ENCODE measurements at regions not wholly inside any gene's neighbourhood (a gene's known extent, or its start where the extent isn't known, plus 50 kb on each side); places are given as distances from the start of the nearest gene placed in this dataset.

GRCh38 chr3:28076246-28076645, 165.2 kb upstream of the CMC1 start:
- DNase-seq (ENCODE audit: low spot score), result no peak
- Histone ChIP-seq H3K27me3 (replicated peaks; ENCODE audit: insufficient read depth, low read depth, low read length, poor library complexity) (no peaks in the 10 kb centered on the region), H3K4me1 (ENCODE audit: insufficient read depth, low read length, poor library complexity, severe bottlenecking) (no peaks in the 10 kb centered on the region), H3K9me3 (ENCODE audit: low read depth, low read length, poor library complexity, severe bottlenecking) (no peaks in the 10 kb centered on the region), H3K36me3 (ENCODE audit: insufficient read depth, low read length, poor library complexity, severe bottlenecking) (no peaks in the 10 kb centered on the region), H3K27ac (ENCODE audit: low read depth, low read length, poor library complexity, severe bottlenecking) (no peak overlapping the region), H3K4me3 (ENCODE audit: low read depth, low read length, poor library complexity, severe bottlenecking) (no peak overlapping the region)
- no peak for TF ChIP-seq EZH2 (IDR thresholded peaks at IDR 0.05; ENCODE audit: borderline replicate concordance, low read depth, low read length, poor library complexity, severe bottlenecking)
- TF ChIP-seq, protein P1, sequence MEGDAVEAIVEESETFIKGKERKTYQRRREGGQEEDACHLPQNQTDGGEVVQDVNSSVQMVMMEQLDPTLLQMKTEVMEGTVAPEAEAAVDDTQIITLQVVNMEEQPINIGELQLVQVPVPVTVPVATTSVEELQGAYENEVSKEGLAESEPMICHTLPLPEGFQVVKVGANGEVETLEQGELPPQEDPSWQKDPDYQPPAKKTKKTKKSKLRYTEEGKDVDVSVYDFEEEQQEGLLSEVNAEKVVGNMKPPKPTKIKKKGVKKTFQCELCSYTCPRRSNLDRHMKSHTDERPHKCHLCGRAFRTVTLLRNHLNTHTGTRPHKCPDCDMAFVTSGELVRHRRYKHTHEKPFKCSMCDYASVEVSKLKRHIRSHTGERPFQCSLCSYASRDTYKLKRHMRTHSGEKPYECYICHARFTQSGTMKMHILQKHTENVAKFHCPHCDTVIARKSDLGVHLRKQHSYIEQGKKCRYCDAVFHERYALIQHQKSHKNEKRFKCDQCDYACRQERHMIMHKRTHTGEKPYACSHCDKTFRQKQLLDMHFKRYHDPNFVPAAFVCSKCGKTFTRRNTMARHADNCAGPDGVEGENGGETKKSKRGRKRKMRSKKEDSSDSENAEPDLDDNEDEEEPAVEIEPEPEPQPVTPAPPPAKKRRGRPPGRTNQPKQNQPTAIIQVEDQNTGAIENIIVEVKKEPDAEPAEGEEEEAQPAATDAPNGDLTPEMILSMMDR (conservative IDR thresholded peaks at IDR 0.05; ENCODE audit: low read depth, low read length), result no peak
- ChIA-PET CTCF (no interaction called here), POLR2A (ENCODE audit: low non-redundant PET) (no interaction called here)
- intact Hi-C loops (cut with micrococcal nuclease; ENCODE audit: unreplicated experiment), result no loop called here
- no TSS peak for BruUV-seq (replicated peaks)

GRCh38 chr3:28077572-28077971, 163.8 kb upstream of the CMC1 start:
- POLR2A ChIA-PET (ENCODE audit: low non-redundant PET), result no interaction called here
- Histone ChIP-seq H3K27ac (ENCODE audit: low read depth, low read length, poor library complexity, severe bottlenecking) (no peak overlapping the region), H3K27me3 (replicated peaks; ENCODE audit: insufficient read depth, low read depth, low read length, poor library complexity) (no peaks in the 10 kb centered on the region), H3K36me3 (ENCODE audit: insufficient read depth, low read length, poor library complexity, severe bottlenecking) (no peaks in the 10 kb centered on the region), H3K4me3 (ENCODE audit: low read depth, low read length, poor library complexity, severe bottlenecking) (no peak overlapping the region), H3K4me1 (ENCODE audit: insufficient read depth, low read length, poor library complexity, severe bottlenecking) (no peaks in the 10 kb centered on the region), H3K9me3 (ENCODE audit: low read depth, low read length, poor library complexity, severe bottlenecking) (no peaks in the 10 kb centered on the region)
- TF ChIP-seq EZH2 (IDR thresholded peaks at IDR 0.05; ENCODE audit: borderline replicate concordance, low read depth, low read length, poor library complexity, severe bottlenecking), result no peak
- TF ChIP-seq, protein P1 (conservative IDR thresholded peaks at IDR 0.05; ENCODE audit: low read depth, low read length), result no peak
- DNase-seq (ENCODE audit: low spot score), result peak; percentile 88
- CTCF ChIA-PET, result interaction anchor here (0.7 kb wide), 1 partner anchor 1568 kb away, joined by 4 read pairs; no protein-coding TSS in a partner anchor
- intact Hi-C loops (cut with micrococcal nuclease; ENCODE audit: unreplicated experiment), result no loop called here
- BruUV-seq (replicated peaks), result no TSS peak

DNA sequence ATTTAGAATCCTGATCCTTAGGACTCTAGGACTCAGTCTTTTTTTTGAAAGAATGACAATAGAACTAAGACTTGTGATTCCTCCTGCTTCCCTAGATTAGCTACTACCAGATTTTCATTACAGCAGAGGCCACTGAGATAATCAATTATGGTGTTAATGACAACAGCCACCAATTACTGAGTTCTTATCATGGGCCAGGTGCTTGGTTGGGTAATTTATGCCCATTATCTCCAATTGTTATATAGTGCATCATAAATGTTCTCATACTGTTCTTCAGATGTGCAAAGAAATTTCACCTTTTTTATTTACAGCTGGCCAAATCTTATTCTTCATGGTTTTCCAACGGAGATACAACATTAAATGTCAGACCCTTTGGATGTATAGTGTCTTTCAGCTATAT, 162.9 kb upstream of the CMC1 start:
- H3K9me3 ChIP-seq (ENCODE audit: low read depth, low read length, poor library complexity, severe bottlenecking), result no peaks in the 10 kb centered on the region
- BruUV-seq (replicated peaks), result no TSS peak
- TF ChIP-seq EZH2 (IDR thresholded peaks at IDR 0.05; ENCODE audit: borderline replicate concordance, low read depth, low read length, poor library complexity, severe bottlenecking), result no peak
- TF ChIP-seq, protein P1 (conservative IDR thresholded peaks at IDR 0.05; ENCODE audit: low read depth, low read length), result no peak
- no peaks in the 10 kb centered on the region for H3K27me3 ChIP-seq (replicated peaks; ENCODE audit: insufficient read depth, low read depth, low read length, poor library complexity)
- ChIA-PET POLR2A (ENCODE audit: low non-redundant PET) (no interaction called here), CTCF (no interaction called here)
- H3K4me3 ChIP-seq (ENCODE audit: low read depth, low read length, poor library complexity, severe bottlenecking), result no peak overlapping the region
- no peak for DNase-seq (ENCODE audit: low spot score)
- H3K36me3 ChIP-seq (ENCODE audit: insufficient read depth, low read length, poor library complexity, severe bottlenecking), result no peaks in the 10 kb centered on the region
- intact Hi-C loops (cut with micrococcal nuclease; ENCODE audit: unreplicated experiment), result no loop called here
- H3K4me1 ChIP-seq (ENCODE audit: insufficient read depth, low read length, poor library complexity, severe bottlenecking), result no peaks in the 10 kb centered on the region
- H3K27ac ChIP-seq (ENCODE audit: low read depth, low read length, poor library complexity, severe bottlenecking), result no peak overlapping the region
